Gastroesophageal sphincter (tissue), 4 donors: ENCODE measurements at regions not wholly inside any gene's neighbourhood (a gene's known extent, or its start where the extent isn't known, plus 50 kb on each side); places are given as distances from the start of the nearest gene placed in this dataset.
"Not testable (repeated sequence)": the region's sequence is repeated elsewhere in the genome, so short reads cannot be mapped to it uniquely, and the experiment has no call there.

Experiments used
- ATAC-seq: fragments of 150-250 bp; one replicate; pipeline ENCODE4 v1.9.1; 2016; ENCODE audit warnings: mild to moderate bottlenecking, moderate library complexity
- H3K27ac ChIP-seq, 4 donors: fragments of 200-600 bp; sonication (generic) in 3 of 4; 1 replicate in 3 of 4; 2 replicates in 1 of 4; pipeline ENCODE4 v1.5.1; 2016 to 2019
- H3K27me3 ChIP-seq: fragments of 200-600 bp; sonication (generic); one replicate; pipeline ENCODE4 v1.5.1; 2019
- H3K36me3 ChIP-seq, 2 donors: fragments of 200-600 bp; sonication (generic); one replicate each; pipeline ENCODE4 v1.5.1; 2019; ENCODE audit warnings: control low read depth in 1 of 2
- H3K4me1 ChIP-seq, 3 donors: fragments of 200-600 bp; sonication (generic); 1 replicate in 2 of 3; 2 replicates in 1 of 3; pipeline ENCODE4 v1.5.1; 2016 to 2019; ENCODE audit warnings: control low read depth in 2 of 3
- H3K4me3 ChIP-seq, 2 donors: fragments of 200-600 bp; sonication (generic); one replicate each; pipeline ENCODE4 v1.5.1; 2019; ENCODE audit warnings: mild to moderate bottlenecking in 1 of 2, moderate library complexity in 1 of 2
- H3K9me3 ChIP-seq, 3 donors: fragments of 200-600 bp; sonication (generic); one replicate each; pipeline ENCODE4 v1.5.1; 2017 to 2019; ENCODE audit warnings: control low read depth in 2 of 3
- CTCF ChIP-seq, 4 experiments: fragments of 200-600 bp in 2 of 4; fragments of 450-650 bp in 2 of 4; sonication (generic) in 1 of 4; IDR thresholded peaks; one replicate each; pipeline ENCODE4 v1.5.1; 2017 to 2019; ENCODE audit warnings: antibody characterized with exemption in 4 of 4, mild to moderate bottlenecking in 2 of 4, moderate library complexity in 2 of 4
- EP300 ChIP-seq: sonication (generic); formaldehyde crosslinking; IDR thresholded peaks from one replicate; pipeline ENCODE4 v1.6.1; 2017; ENCODE audit warnings: antibody characterized with exemption, mild to moderate bottlenecking
- POLR2A ChIP-seq, 2 donors: fragments of 450-650 bp; IDR thresholded peaks; one replicate each; pipeline ENCODE4 v1.6.1; 2017; ENCODE audit warnings: antibody characterized with exemption in 2 of 2, mild to moderate bottlenecking in 2 of 2, moderate library complexity in 1 of 2
- POLR2AphosphoS5 ChIP-seq: sonication (generic); formaldehyde crosslinking; IDR thresholded peaks from one replicate; pipeline ENCODE4 v1.6.1; 2017; ENCODE audit warnings: antibody characterized with exemption
- WGBS, 2 donors: methylation state at CpG; one replicate each; pipeline ENCODE4 v1.1.5; 2018; ENCODE audit warnings: low coverage in 1 of 2; 5-methylcytosine and 5-hydroxymethylcytosine counted together

DNA sequence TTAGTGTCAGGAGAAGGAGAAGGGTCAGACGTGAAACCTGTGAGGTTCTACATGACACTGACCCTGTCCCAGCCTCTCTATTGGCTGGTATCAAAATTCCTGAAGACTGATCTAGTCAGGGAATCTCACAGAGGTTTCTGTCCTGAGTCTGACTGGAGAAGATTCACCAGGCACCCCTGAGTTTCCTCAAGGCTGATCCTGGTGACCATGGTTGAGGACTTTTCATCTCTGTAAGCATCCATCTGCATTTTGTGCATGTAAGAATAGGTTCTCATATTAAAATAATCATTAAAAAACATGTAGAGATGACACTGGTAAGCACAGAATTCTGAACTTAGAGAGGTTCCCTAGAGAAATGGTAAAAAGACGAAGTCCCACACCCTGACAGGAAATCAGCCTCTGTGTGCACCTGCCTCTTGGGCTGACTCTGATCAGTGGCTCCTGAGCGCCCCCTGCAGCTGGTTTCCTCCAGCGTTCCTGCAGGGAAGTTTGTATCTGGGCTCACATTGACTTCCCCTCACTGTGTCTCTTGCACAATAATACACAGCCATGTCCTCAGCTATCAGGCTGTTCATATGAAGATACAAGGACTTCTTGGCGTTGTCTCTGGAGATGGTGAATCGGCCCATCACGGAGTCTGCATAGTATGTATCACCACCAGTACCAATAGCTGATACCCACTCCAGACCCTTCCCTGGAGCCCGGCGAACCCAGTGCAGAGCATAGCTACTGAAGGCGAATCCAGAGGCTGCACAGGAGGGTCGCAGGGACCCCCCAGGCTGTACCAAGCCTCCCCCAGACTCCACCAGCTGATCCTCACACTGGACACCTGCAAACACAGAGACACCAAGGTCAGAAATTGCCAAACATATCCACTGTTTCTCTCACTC lies 991.9 kb downstream of the TMEM121 start:
- WGBS, 2 donors, result 50 to 56% methylated on average over 4 to 9 of the region's 11 CpGs
- no peaks in the 10 kb centered on the region for H3K36me3 ChIP-seq
- no peak overlapping the region for H3K4me3 ChIP-seq
- no peaks in the 10 kb centered on the region for H3K9me3 ChIP-seq
- no peak for ATAC-seq
- H3K4me1 ChIP-seq, result no peaks in the 10 kb centered on the region
- no peaks in the 10 kb centered on the region for H3K27me3 ChIP-seq
- TF ChIP-seq EP300 (no peak), POLR2A (IDR thresholded peaks at IDR 0.05) (no peak), CTCF (IDR thresholded peaks at IDR 0.05) (peak in 1 of 4 experiments; percentile 9), POLR2AphosphoS5 (no peak)
- H3K27ac ChIP-seq, result no peak overlapping the region

GRCh38 chr14:106522118-106522517 lies 995.7 kb downstream of the TMEM121 start:
- not testable (repeated sequence) for H3K4me3 ChIP-seq, H3K27ac ChIP-seq, H3K9me3 ChIP-seq, H3K36me3 ChIP-seq, ATAC-seq, H3K4me1 ChIP-seq, H3K27me3 ChIP-seq
- 50% methylated on average over 1 of the region's 1 CpG; no CpG with 5 or more reads in 1 of the 2 donors for WGBS, 2 donors

DNA sequence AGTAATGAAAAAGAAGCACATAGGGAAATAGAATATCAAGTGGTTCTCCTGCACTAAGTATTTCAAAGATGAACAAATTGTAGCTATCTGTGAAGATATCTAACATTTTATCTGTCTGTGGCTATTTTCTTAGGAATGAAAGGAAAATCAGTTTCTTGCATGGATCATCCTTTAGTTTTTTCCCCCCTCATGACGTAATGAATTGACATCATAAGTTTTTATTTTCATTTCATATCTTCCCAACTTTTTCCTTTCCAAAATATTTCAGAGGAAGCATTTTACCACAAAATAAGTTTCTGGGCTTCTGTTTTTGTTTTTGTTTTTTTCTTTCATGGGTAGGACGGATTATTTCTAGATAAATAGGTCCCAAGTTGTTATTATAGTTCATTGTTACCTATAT lies 996.6 kb downstream of the TMEM121 start:
- Histone ChIP-seq H3K4me1 (no peaks in the 10 kb centered on the region), H3K9me3 (no peaks in the 10 kb centered on the region), H3K36me3 (no peaks in the 10 kb centered on the region), H3K27me3 (peaks cover 8% of the 10 kb centered on the region), H3K4me3 (no peak overlapping the region), H3K27ac (no peak overlapping the region)
- 0 to 13% methylated on average over 2 of the region's 2 CpGs for WGBS, 2 donors
- TF ChIP-seq CTCF (IDR thresholded peaks at IDR 0.05) (no peak), POLR2A (IDR thresholded peaks at IDR 0.05) (no peak), POLR2AphosphoS5 (no peak), EP300 (no peak)
- ATAC-seq, result no peak

- Histone ChIP-seq H3K27me3 (peaks cover 27% of the 10 kb centered on the region), H3K27ac (no peak overlapping the region), H3K4me1 (no peaks in the 10 kb centered on the region), H3K9me3 (no peaks in the 10 kb centered on the region), H3K36me3 (no peaks in the 10 kb centered on the region), H3K4me3 (no peak overlapping the region)
- no peak for ATAC-seq
- WGBS, 2 donors, result 47 to 48% methylated on average over 2 of the region's 2 CpGs
- TF ChIP-seq POLR2A (IDR thresholded peaks at IDR 0.05), result no peak
- TF ChIP-seq POLR2AphosphoS5, result no peak
- no peak for TF ChIP-seq CTCF (IDR thresholded peaks at IDR 0.05)
- no peak for TF ChIP-seq EP300
These were observed 1002.3 kb downstream of the TMEM121 start for GRCh38 chr14:106528717-106529116.

- TF ChIP-seq EP300, result no peak
- WGBS, 2 donors, result 50 to 60% methylated on average over 2 of the region's 3 CpGs
- ATAC-seq, result no peak
These were observed 1003.6 kb downstream of the TMEM121 start for GRCh38 chr14:106530031-106530422.

DNA sequence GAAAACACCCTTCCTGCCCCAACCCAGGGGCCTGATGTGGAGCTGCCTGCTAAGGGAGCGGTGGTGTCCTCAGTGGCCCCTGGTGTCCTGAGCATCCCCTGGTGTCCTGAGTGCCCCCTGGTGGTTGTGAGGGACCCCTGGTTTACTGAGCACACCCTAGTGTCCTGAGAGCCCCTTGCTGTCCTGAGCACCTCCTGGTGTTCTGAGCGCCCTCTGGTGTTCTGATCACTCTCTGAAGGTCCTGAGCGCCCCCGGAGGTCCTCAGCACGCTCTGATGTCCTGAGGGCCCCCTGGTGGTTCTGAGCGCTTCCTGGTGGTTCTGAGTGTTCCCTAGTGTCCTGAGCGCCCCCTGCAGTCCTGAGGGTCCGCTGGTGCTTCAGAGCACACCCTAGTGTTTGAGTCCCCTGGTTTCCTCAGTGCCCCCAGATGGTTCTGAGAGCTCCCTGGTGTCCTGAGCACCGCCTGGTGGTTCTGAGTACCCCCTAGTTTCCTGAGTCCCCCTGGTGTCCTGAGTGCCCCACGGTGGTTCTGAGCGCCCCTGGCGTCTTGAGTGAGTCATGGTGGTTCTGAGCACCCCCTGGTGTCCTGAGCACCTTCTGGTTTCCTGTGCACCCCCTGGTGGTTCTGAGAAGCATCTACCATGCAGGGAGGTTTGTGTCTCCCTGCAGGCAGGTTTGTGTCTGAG lies 1004.2 kb downstream of the TMEM121 start:
- Histone ChIP-seq H3K27me3 (peaks cover 22% of the 10 kb centered on the region), H3K36me3 (no peaks in the 10 kb centered on the region), H3K9me3 (no peaks in the 10 kb centered on the region), H3K4me3 (no peak overlapping the region), H3K27ac (no peak overlapping the region), H3K4me1 (no peaks in the 10 kb centered on the region)
- TF ChIP-seq POLR2AphosphoS5 (no peak), POLR2A (IDR thresholded peaks at IDR 0.05) (no peak), EP300 (no peak), CTCF (IDR thresholded peaks at IDR 0.05) (no peak)
- 70 to 90% methylated on average over 1 to 5 of the region's 12 CpGs for WGBS, 2 donors
- ATAC-seq, result no peak

More at GRCh38 chr14:106530031-106530422, 1003.6 kb downstream of the TMEM121 start:
- Histone ChIP-seq H3K4me1 (no peaks in the 10 kb centered on the region), H3K9me3 (no peaks in the 10 kb centered on the region), H3K27ac (no peak overlapping the region), H3K4me3 (no peak overlapping the region), H3K27me3 (peaks cover 22% of the 10 kb centered on the region), H3K36me3 (no peaks in the 10 kb centered on the region)

DNA sequence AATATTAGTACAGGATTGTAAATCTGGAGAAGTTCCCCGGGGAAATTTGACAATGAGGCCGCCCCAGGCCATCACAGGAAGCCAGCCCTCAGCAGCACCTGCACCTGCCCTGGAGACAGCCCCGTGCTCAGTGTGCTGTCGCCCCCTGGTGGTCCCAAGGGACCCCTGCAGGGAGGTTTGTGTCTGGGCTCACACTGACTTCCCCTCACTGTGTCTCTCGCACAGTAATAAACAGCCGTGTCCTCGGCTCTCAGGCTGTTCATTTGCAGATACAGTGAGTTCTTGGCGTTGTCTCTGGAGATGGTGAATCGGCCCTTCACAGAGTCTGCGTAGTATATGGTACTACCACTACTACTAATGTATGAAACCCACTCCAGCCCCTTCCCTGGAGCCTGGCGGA lies 1011.2 kb downstream of the TMEM121 start:
- WGBS, 2 donors, result 26% methylated on average over 3 of the region's 11 CpGs; no CpG with 5 or more reads in 1 of the 2 donors
- not testable (repeated sequence) for H3K36me3 ChIP-seq, H3K4me3 ChIP-seq, ATAC-seq, H3K9me3 ChIP-seq, H3K4me1 ChIP-seq, H3K27ac ChIP-seq, H3K27me3 ChIP-seq
